ENCODE measurements at regions not wholly inside any gene's neighbourhood (a gene's known extent, or its start where the extent isn't known, plus 50 kb on each side); places are given as distances from the start of the nearest gene placed in this dataset.

- TF ChIP-seq CTCF (IDR thresholded peaks at IDR 0.05 in 8 of 11, conservative IDR thresholded peaks at IDR 0.05 in 3 of 11) (no peak), POLR2A (IDR thresholded peaks at IDR 0.05) (no peak)
These were observed 56.2 kb upstream of the ROCK1 start for GRCh38 chr18:21167641-21168377.
